ENCODE measurements at regions not wholly inside any gene's neighbourhood (a gene's known extent, or its start where the extent isn't known, plus 50 kb on each side); places are given as distances from the start of the nearest gene placed in this dataset.

DNA sequence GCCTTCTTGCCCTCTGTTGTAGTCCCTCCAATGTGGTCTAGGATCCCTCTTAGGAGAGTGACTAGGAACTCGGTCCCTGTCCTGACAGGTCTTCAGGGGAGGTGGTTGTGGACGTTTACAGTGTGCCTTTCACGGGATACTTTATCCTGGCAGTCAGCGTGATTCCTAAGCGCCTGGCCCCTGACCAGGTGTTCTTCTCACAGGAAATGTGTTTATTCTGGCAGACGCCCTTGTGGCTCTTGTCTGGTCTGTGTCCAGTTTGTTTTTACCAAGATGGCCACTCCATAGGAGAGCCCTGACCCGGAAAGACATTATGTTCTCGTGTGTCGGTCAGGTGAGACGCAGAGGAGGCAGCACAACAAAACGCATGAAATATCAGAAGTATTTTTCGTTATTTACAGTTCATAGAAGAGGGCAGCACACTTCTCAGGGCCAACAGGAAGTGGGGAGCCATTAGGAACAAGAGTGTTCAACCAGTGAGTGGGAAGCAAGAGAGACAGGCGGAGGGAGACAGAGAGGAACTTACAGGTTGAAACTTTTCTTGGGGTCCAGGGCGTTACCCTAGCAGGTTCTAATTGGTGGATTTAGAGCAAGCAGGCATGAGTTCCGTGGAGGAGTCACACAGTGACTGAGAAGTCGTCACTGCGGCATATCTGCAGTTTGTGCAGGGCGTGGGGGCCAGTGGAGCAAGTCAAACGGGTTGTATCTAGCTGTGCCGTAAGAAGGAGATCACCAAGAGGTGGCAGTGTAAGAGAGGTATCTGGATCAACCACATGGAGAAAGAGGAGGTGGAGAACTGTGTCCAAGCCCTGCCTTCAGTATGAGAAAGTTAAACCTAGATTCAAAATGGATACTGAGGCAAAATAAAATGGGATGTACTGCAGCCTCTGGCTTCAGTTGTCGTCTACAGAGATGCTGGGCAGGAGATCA lies 412.9 kb downstream of the ZSWIM6 start:
- TF ChIP-seq, protein P1, sequence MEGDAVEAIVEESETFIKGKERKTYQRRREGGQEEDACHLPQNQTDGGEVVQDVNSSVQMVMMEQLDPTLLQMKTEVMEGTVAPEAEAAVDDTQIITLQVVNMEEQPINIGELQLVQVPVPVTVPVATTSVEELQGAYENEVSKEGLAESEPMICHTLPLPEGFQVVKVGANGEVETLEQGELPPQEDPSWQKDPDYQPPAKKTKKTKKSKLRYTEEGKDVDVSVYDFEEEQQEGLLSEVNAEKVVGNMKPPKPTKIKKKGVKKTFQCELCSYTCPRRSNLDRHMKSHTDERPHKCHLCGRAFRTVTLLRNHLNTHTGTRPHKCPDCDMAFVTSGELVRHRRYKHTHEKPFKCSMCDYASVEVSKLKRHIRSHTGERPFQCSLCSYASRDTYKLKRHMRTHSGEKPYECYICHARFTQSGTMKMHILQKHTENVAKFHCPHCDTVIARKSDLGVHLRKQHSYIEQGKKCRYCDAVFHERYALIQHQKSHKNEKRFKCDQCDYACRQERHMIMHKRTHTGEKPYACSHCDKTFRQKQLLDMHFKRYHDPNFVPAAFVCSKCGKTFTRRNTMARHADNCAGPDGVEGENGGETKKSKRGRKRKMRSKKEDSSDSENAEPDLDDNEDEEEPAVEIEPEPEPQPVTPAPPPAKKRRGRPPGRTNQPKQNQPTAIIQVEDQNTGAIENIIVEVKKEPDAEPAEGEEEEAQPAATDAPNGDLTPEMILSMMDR (IDR thresholded peaks at IDR 0.05), result peak in 3 of 6 experiments; percentile 27 to 41 (median 30)
- TF ChIP-seq POLR2A (IDR thresholded peaks at IDR 0.05), result no peak
- H3K4me3 ChIP-seq, result no peak overlapping the region
- no peak overlapping the region for H3K27ac ChIP-seq
- no peaks in the 10 kb centered on the region for H3K9me3 ChIP-seq
- H3K27me3 ChIP-seq, result no peaks in the 10 kb centered on the region
- no peaks in the 10 kb centered on the region for H3K36me3 ChIP-seq
- H3K4me1 ChIP-seq, result no peaks in the 10 kb centered on the region
- DNase-seq, result peak in 1 of 3 donors; percentile 47

DNA sequence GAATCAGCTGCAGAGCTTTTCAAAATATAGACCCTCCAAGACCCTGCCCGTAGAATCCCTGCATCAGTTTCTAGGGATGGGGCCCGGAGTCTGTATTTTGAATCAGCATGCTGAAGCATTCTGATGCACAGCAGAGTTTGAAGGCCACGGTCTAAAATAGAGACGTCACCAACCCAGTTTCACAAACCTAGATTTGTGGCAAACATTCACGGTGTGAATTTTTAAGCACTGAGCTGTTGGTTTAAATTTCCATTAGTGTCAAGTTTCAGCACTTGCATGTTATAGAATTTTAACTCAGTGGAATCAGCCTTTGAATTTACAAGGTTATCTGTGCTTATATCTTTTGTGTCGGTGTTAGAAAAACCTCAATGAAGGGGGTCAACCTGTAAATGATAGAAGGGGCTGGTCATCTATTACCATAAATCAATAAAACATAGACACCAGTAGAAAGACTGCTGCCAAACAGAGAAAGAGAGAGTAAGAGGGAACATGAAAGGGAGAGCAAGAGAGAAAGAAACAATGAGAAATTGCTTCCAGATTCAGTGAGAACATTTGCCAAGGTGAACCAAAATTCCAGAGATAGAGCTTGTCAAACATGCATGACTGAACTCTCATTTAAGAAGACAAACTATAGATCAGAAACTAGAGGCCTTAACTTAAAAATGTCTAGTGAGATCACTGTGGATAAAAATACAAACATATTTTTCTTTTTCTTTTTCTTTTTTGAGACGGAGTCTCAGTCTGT lies 414.9 kb downstream of the ZSWIM6 start:
- no peak for DNase-seq
- no peaks in the 10 kb centered on the region for H3K27me3 ChIP-seq
- no peak for TF ChIP-seq POLR2A (IDR thresholded peaks at IDR 0.05)
- TF ChIP-seq, protein P1 (IDR thresholded peaks at IDR 0.05), result no peak
- H3K36me3 ChIP-seq, result no peaks in the 10 kb centered on the region
- H3K27ac ChIP-seq, result no peak overlapping the region
- H3K4me1 ChIP-seq, result no peaks in the 10 kb centered on the region
- H3K9me3 ChIP-seq, result no peaks in the 10 kb centered on the region
- H3K4me3 ChIP-seq, result no peak overlapping the region

DNA sequence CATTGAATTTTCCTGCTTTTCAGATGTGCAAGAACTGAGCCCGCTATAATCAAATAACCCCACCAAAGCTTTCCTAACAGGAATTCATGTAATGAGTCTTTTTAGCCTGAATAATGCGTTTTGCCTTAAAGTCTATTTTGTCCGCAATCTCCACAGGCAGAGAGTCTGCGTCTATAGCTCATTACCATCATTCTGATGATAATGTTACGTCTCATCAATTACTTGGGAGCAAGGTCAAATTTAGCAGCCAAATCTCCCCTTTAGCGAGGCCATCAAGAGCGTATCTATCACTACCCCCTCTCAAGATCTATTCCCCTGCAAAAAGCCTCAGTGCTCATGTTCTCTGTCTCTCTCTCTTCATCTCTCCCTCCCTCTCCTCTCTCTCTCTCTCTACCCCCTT lies 416.1 kb downstream of the ZSWIM6 start:
- H3K4me3 ChIP-seq, result no peak overlapping the region
- H3K27me3 ChIP-seq, result no peaks in the 10 kb centered on the region
- no peak for DNase-seq
- H3K9me3 ChIP-seq, result no peaks in the 10 kb centered on the region
- H3K4me1 ChIP-seq, result no peaks in the 10 kb centered on the region
- no peak for TF ChIP-seq POLR2A (IDR thresholded peaks at IDR 0.05)
- TF ChIP-seq, protein P1 (IDR thresholded peaks at IDR 0.05), result no peak
- H3K27ac ChIP-seq, result no peak overlapping the region
- H3K36me3 ChIP-seq, result no peaks in the 10 kb centered on the region

DNA sequence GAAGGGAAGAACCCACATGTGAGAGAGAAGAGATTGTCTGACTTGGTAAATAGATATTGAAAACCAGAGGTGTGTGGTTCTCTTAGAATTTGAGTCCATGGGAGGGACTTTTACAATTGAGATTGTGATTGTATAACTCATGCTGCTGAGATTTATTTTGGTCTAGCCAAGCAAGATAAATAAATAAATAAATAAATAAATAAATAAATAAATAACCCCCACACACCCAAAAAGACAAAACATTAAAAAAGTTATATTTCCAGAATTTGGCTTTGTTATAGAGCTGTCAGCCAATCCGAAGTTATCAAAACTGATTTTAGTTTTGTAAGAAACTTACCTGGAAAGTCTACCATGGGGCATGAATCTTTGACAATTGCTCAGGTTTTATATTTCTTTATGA lies 416.6 kb downstream of the ZSWIM6 start:
- DNase-seq, result no peak
- TF ChIP-seq, protein P1 (IDR thresholded peaks at IDR 0.05), result no peak
- TF ChIP-seq POLR2A (IDR thresholded peaks at IDR 0.05), result no peak
- no peaks in the 10 kb centered on the region for H3K36me3 ChIP-seq
- H3K27me3 ChIP-seq, result no peaks in the 10 kb centered on the region
- H3K9me3 ChIP-seq, result no peaks in the 10 kb centered on the region
- no peaks in the 10 kb centered on the region for H3K4me1 ChIP-seq
- no peak overlapping the region for H3K27ac ChIP-seq
- H3K4me3 ChIP-seq, result no peak overlapping the region

DNA sequence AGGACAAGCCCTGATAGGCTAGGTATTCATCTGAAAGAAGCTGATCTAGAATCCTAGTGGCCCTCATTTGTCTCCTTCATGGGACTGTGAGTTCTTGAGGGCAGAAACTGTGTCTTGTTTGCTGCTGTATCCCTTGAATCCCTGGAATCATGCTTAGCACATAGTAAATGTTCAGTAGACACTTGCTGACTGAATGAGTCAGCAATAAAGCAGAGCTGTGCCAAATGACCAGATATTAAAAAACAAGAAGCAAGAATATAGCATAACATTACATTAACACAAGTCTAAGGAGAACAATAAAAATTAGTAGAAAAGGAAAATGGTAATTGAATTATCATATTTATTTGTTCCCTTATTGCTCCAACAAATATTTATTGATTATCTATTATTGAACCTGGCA lies 420.5 kb downstream of the ZSWIM6 start:
- no peak for TF ChIP-seq POLR2A (IDR thresholded peaks at IDR 0.05)
- TF ChIP-seq, protein P1 (IDR thresholded peaks at IDR 0.05), result no peak
- Histone ChIP-seq H3K27ac (no peak overlapping the region), H3K4me1 (no peaks in the 10 kb centered on the region), H3K36me3 (no peaks in the 10 kb centered on the region), H3K9me3 (no peaks in the 10 kb centered on the region), H3K27me3 (no peaks in the 10 kb centered on the region), H3K4me3 (no peak overlapping the region)
- DNase-seq, result no peak
